ENCODE measurements at regions not wholly inside any gene's neighbourhood (a gene's known extent, or its start where the extent isn't known, plus 50 kb on each side); places are given as distances from the start of the nearest gene placed in this dataset.

DNA sequence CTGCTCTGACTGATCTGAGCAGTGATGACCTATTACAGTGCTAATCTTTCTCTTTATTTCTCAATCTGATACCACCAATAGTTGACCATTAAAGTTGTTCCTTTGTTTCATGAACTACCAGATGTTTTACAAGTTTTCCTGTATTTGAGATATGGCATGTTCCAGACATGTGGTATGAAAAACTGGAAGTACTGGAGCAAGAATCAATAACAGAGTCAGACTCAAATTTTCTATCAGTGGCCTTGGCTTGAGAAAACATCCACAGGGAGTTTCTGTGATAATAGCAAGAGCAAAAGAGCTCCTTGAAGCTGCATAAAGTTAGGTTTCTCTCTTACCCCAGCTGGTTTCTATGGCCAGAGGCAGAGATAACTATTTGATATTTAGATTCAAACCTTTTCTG, 469.0 kb upstream of the STEAP1 start:
- TF ChIP-seq POLR2A (IDR thresholded peaks at IDR 0.05), result no peak
- TF ChIP-seq, protein P1, sequence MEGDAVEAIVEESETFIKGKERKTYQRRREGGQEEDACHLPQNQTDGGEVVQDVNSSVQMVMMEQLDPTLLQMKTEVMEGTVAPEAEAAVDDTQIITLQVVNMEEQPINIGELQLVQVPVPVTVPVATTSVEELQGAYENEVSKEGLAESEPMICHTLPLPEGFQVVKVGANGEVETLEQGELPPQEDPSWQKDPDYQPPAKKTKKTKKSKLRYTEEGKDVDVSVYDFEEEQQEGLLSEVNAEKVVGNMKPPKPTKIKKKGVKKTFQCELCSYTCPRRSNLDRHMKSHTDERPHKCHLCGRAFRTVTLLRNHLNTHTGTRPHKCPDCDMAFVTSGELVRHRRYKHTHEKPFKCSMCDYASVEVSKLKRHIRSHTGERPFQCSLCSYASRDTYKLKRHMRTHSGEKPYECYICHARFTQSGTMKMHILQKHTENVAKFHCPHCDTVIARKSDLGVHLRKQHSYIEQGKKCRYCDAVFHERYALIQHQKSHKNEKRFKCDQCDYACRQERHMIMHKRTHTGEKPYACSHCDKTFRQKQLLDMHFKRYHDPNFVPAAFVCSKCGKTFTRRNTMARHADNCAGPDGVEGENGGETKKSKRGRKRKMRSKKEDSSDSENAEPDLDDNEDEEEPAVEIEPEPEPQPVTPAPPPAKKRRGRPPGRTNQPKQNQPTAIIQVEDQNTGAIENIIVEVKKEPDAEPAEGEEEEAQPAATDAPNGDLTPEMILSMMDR (IDR thresholded peaks at IDR 0.05), result no peak

Data from uterus (tissue), 2 donors.